DMS79 (cell line): ENCODE measurements at regions not wholly inside any gene's neighbourhood (a gene's known extent, or its start where the extent isn't known, plus 50 kb on each side); places are given as distances from the start of the nearest gene placed in this dataset.

Experiments
- DNase-seq: peaks from one replicate; lab custom pipeline; 2025; lab: John Stamatoyannopoulos, UW

GRCh38 chr2:52934920-52935640, 832.5 kb upstream of the CHAC2 start:
- no peak for DNase-seq

DNA sequence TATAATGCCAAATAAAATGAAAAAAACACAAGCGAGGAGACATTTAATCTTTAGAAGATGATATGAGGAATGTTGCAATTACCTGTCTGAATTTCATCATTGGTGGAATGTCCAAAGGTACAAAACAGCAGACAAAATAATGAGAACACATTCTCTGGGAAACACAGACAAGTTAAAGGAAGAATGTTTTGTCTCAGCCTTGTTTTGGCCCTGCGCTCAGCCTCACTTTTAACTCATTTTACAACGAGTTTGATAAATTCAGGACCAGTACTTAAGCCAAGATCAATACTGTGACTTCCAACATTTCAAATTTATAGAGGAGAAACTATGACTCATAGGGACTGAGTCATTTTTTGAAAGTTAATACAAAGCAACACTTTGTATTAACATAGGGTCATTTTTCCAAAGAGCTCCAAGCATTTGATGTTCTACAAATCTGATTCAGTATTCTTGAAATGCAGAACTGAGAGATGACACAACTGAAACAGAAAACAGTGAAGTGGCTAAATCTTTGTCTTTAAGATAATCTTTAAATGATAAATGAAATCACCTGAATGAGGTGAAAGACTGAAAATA, 833.2 kb upstream of the CHAC2 start:
- DNase-seq = no peak

- DNase-seq = no peak
These were observed 833.7 kb upstream of the CHAC2 start for GRCh38 chr2:52933878-52934277.

DNA sequence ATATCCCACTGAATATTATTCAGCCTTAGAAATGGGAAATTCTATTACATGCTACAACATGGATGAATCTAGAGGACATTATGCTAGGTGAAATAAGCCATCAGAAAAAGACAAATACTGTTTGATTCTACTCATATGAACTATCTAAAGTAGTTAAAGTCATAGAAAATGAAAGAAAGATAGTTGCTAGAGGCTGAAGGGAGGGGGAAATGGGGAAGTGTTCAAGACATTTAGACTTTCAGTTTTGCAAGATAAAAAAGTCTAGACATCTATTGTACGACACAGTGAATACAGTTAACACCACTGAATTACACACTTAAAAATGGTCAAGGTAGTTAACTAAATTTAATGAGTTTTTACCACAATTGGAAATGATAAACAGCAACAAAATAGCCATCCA, 835.9 kb upstream of the CHAC2 start:
- no peak for DNase-seq

DNA sequence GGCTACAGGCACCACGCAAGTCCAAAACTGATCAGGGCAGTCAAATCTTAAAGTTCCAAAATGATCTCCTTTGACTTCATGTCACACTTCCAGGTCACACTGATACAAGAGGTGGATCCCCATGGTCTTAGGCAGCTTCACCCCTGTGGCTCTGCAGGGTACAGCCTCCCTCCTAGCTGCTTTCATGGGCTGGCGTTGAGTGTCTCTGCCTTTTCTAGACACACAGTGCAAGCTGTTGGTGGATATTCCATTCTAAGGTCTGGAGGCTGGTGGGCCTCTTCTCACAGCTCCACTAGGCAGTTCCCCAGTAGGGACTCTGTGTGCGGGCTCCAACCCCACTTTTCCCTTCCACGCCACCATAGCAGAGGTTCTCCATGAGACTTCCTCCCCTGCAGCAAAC, 838.2 kb upstream of the CHAC2 start:
- no peak for DNase-seq

DNA sequence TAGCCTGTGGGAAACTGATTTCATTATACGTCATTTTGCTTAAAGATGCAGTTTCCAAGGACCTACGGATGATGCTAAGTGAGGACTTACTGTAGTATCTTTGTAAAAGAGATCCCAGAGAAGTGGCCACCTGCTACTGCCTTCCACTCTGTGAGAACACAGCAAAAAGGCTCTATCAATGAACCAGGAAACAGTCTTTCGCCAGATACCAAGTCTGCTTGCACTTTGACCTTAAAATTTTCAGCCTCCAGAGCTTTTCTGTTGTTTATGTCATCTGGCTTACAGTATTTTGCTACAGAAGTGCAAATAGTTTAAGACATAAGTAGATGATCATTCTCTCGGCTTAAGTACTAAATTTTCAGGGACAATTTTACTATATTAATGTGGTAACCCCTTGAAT, 847.9 kb upstream of the CHAC2 start:
- DNase-seq = no peak

- DNase-seq = no peak
These were observed 849.1 kb upstream of the CHAC2 start for GRCh38 chr2:52918551-52918950.

DNA sequence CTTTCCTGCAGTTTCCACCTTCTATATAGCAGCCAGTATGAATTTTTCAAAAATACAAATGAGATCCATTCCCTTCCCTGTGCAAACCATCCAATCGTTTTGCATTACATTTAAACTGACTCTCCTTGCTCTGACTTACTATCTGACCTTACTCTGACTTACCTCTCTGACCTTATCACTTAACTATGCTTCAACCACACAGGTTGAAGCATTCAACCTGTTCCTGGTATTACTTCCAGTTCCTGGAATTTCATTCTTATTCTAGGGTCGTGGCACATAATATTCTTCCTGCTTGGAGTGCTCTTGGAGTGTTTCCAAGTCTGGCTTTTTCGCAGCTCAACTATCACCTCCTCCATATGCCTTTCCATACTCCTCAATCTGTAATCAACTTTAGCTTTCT, 850.6 kb upstream of the CHAC2 start:
- no peak for DNase-seq

DNA sequence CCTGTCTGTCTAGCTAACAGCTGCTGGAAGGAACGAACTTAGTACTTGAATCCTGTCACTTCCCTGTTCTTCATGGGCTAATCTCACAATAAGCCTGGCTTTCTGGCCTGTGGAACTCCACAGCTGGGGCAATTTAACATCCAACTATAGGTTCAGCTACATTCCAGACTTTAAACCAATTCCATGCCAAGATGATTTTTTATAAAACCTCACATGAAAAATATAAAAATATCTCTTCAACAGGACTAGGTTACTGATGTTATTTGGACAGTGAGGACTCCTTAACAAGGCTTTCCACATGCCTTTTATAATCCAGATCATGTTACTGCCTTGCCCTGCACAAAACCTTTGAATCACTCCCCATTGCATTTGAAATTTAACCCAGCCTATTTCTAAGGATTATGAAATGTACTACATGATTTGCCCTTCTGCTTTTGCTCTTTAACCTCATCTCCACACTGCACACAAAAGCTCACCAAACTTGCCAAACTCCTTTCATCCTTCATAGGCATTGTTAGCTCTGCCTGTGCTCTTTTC, 863.2 kb upstream of the CHAC2 start:
- DNase-seq = no peak

- no peak for DNase-seq
These were observed 870.0 kb upstream of the CHAC2 start for GRCh38 chr2:52897511-52898044.

GRCh38 chr2:52895726-52896340, 871.8 kb upstream of the CHAC2 start:
- DNase-seq = no peak

DNA sequence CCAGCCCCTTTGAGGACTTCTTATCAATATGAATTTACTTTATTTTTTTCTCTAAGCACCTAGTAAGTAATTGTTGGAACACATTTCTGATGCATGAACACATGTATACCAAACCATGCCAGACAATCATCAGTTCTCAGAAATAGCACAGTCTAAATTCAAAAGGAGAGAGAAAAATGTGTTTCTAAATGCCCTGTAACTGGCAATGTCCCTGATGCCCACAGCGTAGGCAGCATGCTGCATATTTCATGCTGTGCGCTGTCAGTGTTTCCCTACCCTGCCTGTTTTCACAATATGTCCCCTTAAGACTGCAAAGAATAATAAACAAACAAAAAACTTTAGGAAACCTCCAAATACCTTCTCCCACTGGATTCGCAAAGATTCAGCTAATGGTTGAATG, 881.0 kb upstream of the CHAC2 start:
- no peak for DNase-seq

GRCh38 chr2:52884761-52885352, 882.7 kb upstream of the CHAC2 start:
- DNase-seq = no peak

DNA sequence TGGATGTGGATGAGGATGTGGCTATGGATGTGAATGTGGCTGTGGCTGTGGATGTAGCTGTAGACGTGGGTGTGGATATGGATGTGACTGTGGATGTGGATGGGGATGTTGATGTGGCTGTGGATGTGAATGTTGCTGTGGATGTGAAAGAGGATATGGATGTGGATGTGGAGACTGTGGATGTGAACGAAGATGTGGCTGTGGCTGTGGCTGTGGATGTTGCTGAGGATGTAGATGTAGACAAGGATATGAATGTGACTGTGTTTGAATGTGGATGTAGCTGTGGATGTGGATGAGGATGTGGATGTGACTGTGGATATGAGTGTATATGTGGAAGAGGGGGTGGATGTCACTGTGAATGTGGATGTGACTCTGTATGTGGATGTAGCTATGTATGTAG, 884.6 kb upstream of the CHAC2 start:
- no peak for DNase-seq

GRCh38 chr2:52881606-52882005, 886.0 kb upstream of the CHAC2 start:
- no peak for DNase-seq

DNA sequence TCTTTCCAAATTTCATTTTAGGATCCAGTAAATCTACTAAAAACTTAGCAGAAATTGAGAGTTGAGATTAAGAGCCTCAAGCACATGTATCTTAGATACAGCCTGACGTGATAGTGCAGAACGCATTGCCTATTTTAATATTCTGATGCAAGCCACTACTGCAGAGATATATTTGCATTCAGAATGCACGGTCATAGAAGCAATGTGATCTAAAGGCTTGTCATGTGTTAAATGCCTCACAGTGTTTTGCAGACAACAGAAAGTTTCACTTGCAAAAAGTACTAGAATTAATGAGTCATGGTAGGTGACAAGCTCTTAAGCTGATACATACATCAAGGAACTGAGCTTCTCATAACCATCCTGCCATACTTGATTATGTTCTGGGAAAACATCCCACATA, 886.7 kb upstream of the CHAC2 start:
- DNase-seq = no peak

GRCh38 chr2:52879561-52879960, 888.0 kb upstream of the CHAC2 start:
- DNase-seq = no peak

- DNase-seq = no peak
These were observed 889.9 kb upstream of the CHAC2 start for GRCh38 chr2:52877703-52878102.

- DNase-seq = no peak
These were observed 893.0 kb upstream of the CHAC2 start for GRCh38 chr2:52874466-52875106.

DNA sequence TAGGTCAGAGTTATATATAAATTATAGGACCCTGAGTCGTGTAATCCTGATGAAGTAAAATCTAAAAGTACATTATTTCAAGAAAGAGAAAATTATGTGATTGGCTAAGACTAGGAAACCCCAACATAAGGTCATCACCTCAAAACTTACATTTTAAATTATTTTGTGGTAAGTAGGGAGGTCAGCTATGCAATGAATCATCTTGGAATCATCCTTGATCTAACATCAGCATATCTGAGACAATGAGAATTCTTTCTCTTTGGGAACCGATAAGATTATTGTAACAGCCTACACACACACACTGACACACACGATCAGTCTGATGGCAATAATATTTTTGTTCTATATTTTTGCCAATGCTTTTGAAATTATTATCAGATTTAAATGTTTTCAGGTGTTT, 904.8 kb upstream of the CHAC2 start:
- no peak for DNase-seq

- DNase-seq = no peak
These were observed 906.0 kb upstream of the CHAC2 start for GRCh38 chr2:52861596-52861995.

- DNase-seq = no peak
These were observed 908.5 kb upstream of the CHAC2 start for GRCh38 chr2:52859065-52859464.
